Fibroblast of peridontal ligament (primary cell): ENCODE measurements at regions not wholly inside any gene's neighbourhood (a gene's known extent, or its start where the extent isn't known, plus 50 kb on each side); places are given as distances from the start of the nearest gene placed in this dataset.

ENCODE experiments used
- DNase-seq: peaks from one replicate; pipeline ENCODE4 v3.0.0-alpha.2; 2010; ENCODE audit errors: extremely low read depth

DNA sequence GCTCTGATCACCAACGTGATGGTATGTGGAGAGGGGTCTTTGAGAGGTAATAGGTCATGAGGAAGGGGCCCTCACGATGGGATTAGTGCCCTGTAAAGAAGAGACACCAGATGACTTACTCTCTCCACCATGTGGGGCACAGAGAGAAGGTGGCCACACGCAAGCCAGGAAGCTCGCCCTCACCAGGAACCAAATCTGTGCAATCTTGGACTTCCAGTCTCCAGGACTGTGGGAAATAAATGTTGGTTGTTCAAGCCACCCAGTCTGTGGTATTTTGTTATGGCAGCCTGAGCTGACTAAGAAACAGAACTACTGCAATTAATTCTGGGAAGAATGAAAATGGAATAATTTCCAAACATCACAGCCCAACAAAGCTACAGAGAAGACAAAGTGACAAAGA lies 117.5 kb downstream of the SNX19 start:
- no peak for DNase-seq

DNA sequence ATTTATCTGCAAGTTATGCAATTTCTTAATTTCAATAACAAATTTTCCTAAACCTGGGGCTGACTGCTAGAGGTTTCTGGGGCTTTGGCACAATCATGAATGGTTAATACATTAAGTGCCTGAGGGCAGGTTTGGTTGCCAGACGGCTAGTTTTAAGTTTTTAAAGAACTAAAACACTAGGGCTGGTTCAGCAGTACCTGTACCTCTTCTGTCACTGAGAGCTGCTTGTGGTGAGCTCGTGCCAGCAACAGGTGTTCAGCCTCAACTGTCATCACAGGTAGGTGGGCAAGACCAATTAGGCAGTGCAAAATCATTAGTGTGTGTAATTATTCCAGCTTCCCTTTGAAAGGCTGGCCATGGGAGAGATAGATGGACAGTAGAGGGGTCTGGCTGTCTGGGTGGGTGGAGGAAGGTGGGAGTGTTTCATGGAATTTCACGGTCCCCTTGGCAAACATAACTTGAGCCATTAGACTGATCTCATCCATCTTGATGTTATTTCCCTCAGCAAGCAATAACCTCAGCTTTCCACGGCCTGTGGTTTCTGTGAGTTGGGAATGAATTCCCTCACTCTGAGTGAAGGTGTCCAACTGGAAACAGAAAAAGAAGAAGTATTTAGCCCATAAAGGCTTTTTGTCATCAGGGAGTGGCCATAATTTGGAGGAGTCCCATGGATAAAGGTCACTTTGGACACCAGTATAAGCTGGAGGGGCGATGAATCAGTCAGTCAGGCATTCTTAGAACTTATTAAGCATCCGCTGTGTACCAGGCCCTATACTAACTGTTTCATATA lies 114.8 kb downstream of the SNX19 start:
- DNase-seq = peak; percentile 13

DNA sequence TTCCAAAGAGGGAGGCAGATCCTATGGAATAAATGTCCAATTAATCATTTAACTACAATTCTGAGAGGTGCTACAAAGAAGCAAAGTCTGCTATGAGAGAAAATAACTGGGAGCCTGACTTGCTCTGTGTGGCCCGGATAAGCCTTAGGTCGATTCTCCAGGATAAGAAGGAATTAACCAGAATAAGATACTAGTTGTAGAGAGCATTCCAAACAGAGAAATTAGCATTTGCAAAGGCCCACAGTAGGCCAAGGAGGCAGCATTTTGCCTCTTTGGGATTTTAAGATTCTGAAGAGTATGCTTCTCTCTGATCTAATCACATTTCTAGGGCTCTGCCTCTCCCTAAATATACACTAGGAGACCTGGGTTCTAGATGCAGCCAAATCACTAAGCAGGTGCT lies 113.7 kb downstream of the SNX19 start:
- no peak for DNase-seq

DNA sequence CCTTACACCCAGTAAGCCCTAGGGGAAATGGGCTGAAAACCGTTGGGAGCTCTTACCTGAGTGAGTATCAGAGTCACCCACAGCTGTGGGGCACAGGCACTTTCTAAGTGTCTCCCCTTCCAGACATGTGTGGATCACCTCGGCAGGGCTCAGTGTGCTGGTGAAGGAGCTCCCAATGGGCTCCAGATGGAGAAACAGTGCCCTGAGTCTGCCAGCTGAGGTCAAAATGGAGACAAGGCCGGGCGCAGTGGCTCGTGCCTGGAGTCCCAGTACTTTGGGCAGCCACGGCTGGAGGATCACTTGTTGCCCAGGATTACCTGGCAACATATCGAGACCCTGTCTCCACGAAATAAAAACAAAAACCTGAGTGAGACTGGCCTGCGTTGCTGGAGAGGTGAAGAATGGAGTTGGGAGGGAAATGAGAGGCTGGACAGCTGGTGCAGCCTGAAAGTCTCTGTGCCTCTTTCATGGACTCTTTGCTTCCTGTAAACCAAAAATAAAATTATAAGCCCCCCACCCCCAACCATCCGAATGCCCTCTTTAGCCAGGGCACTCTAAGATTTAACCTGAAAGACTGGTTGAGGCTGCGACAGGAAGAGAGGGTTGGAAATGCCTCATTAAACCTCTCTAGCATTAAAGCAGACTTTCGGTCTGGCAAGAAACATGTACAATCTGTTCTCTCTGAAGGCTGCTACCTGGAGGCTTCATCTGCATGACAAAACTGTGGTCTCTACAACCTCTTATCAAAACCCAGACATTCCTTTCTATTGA lies 111.8 kb downstream of the SNX19 start:
- DNase-seq = no peak

DNA sequence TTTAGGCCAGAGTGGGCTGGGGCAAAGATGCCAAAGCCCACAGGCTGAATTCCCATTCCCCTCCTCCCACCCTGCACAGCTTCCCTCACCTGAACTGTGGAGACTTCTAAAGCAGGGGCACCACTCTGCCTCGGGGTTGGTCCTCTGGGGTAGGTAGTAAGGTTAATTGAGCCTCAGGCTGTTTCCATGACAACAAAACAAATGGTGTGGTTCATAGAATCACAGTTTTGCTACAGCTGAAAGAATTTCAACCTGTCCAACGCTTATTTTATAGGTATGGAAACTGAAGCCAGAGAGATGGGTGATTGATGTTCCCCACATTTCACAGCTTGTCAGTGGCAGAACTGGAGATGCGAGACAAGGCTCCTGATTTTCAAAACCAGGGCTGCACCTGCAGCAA lies 109.5 kb downstream of the SNX19 start:
- no peak for DNase-seq

DNA sequence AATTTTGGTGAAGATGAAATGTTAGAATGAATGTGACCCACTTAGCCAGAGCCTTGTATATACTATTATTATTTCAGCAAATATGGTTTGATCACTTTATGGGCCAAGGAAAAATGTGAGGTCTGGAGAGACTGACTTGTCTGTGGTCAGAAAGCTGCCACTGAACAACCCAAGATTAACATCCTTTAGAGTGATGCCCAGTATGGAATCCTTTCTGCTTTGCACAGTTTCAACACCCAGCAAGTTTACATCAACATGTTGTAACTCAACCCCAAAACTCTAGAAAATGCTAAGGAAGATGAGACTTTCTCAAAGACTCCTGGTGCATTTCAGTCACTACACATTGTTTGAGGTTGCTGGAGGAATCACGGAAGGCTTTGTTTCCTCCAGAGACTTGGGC lies 107.7 kb downstream of the SNX19 start:
- no peak for DNase-seq

DNA sequence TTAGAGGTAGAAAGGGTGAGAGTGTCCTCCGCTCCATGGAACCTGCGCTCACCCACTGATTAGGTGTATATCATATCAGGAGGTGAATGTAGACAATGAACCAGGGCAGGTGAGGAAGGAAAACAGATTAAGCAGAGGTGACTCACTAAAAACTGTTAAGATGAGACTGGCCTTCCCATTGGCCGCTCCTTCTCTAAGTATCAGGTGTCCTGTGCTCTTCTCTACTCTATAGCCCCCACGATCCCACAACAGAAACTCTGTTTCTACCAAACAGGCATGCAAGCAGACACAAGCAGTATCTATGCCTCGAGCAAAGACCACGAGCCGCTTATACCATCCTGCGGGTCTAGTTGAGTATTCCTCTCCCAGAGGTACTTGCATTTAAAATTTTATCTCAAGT lies 103.1 kb downstream of the SNX19 start:
- DNase-seq = no peak

DNA sequence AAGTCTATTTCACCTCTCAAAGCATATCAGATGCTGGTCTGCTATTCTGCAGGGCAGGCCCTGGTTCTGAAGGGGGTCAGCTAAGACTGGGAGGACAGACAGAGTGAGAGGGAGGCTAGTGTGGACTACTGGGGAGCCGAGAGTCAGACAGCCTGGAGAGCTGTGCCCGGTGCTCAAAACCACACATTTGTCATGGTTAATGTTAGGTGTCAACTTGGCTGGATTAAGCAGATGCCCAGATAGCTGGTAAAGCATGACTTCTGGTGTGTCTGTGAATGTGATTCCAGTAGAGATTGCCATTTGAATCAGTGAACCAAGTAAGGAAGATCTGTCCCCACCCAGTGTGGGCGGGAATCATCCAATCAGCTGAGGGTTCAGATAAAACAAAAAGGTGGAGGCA lies 102.6 kb downstream of the SNX19 start:
- DNase-seq = no peak

DNA sequence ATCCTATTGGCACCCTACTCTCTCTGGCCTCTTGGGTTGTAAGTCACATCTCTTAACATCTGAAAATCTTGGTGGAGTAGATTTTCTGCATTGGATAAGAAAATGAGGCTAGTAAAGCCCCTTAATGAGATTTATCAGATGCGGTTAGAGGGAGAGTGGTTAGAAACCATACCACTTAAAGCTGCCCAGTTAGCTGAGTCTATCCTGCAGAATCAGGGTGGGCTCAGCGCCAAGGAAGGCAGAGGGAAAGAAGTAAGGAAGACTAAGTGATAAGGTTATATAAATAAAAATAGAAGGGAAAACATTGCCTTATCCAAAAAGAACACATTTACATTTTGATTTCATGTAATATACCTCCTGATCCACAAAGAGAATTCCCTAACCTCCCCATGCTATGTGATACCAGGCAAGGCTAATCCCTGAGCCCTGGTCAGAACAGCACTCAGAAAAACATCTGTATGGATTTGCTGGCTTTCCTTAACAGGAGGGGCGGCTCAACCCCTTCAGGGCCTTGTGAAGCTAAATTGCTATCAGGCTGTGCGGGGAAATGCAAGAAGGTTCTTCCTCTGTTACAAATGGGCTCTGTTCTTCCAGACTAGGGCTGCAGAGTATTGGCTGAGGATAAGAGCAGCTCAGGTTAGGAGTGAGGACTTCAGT lies 101.7 kb downstream of the SNX19 start:
- DNase-seq = no peak

DNA sequence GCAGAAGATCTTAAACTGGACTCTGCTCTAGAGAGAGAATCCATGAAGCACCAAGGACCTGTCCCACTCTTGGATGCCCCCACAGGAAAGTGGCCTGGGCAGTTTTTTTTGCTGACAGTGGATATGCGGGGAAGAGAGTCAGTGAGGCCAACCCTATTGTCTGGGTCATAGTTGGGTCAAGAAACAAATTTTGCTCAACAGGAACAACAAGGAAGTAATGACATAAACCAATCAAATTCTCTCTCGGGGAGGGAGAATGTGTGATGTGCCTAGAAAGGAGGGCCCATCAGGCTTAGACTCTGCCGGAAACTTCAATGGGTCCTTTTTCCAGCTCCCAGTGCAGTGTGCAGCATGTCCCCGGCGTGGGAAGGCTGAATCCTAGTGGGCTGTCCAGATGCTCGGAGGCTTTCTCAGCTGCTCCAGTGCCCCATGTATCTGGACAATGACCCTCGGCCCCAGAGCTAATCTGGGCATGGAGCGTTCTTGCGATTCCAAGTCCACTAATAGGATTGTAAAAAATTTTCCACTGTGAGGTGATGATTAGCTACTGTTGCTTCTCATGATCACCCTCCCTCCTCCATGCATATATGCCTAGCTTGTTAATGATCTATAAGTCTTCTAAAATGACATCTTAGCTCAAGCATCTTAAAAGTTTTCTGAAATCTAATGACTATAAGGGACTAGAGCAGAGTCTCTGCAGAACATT lies 101.0 kb downstream of the SNX19 start:
- DNase-seq = no peak

DNA sequence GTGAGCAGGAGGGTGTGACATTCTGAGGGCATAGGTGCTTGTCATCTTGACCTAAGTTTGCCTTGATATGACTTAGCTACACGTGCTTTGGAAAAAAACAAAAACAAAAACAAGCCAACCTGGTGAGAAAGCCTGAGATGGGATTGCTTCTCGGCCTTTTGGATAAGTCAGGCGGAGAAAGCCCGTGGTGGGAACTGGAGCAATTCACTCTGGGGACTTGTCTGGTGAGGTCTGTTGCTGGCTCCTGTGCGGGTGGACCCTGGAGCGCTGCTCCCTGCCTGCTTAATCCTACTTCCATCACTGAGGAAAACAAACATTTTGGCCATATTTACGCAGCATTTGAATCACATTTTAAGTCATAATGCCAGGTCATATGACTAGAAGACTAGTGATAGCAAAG lies 100.3 kb downstream of the SNX19 start:
- no peak for DNase-seq

DNA sequence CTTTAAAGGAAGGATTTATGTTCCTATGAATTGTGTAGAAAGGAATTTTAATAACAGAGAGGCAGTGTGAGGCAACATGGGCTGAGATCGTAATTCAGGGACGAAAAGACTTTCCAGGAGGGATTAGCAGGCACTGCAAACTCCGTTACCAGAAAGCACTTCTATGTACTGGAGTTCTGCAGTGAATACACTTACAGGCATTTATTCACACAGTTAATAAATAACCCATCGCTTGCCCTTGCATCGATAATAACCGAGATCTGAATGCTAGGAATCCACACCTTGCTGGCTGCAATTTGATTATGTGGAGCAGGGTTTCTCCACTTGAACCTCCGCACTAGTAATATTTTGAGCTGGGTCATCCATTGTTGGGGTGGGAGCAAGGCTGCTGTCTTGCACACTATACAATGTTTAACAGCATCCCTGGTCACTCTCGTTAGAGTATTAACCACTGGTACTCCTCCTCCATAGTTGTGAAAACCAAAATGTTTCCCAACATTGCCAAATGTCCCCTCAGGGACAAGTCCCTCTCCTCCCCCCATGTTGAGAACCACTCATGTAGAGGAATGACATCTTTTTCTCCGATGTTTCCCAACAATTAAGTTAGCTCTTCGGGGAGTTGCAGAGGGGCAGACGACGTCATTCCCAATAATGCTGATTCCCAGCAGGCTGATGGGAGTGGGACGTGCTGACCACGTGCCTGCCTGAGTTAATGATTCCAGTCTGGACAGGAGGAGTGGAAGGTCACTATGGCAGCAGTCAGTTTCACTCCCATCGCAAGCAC lies 99.5 kb downstream of the SNX19 start:
- DNase-seq = no peak

DNA sequence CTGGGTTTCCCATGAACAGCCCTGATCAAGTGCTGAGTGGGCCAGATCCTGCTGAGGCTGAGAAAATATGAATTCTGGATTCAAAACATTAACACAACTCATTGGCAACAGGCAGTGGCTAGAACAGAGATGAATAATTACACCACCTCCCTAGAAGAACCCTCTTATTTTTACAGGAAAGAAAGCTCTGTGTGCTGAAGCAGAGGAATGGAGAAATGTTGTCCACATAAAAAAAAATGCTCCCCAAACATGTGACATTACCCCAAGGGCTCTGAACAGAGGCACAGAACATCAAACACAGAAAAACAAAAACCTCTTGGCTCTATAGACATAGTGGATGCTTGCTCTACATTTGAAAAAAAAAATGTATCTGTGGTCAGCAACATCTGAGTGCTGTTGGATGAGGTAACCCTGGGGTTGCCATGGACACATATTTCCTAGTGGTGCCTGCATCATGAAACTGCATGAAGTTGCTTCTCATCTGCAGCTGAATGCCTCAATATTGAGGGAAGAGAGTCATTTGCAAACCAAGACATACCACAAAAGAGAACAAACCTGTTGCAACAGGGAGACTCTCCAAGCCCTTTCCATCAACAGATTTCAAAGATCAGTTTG lies 98.8 kb downstream of the SNX19 start:
- peak; percentile 83 for DNase-seq

DNA sequence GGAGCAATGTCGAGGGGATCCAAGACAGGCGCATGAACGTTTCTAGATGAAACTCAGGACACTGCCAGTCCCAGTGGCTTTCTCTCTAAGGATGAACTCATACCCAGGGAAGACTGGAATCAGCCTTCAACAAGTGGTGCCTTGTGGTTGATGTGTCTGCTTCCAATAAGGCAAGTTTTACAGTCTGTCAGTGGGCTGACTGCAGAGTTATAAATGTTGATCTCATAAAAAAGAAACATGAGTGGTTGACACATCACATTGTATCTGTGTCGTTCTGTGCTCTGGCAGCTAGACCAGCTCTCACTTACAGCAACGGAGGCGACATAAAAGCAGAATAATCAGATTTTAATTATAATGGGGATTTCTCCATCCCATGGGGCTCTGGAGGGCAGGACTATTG lies 96.7 kb downstream of the SNX19 start:
- DNase-seq = peak; percentile 30
